Heart left ventricle (tissue), 13 donors: ENCODE measurements at regions not wholly inside any gene's neighbourhood (a gene's known extent, or its start where the extent isn't known, plus 50 kb on each side); places are given as distances from the start of the nearest gene placed in this dataset.

Source experiments
- POLR2A ChIP-seq, 2 donors: fragments of 450-650 bp; IDR thresholded peaks; one replicate each; pipeline ENCODE4 v1.6.1; 2017; ENCODE audit warnings: antibody characterized with exemption in 2 of 2, mild to moderate bottlenecking in 2 of 2, moderate library complexity in 2 of 2
- TF ChIP-seq, protein P1 (sequence below), 12 donors: fragments of 200-600 bp; sonication (generic) in 4 of 12; IDR thresholded peaks; one replicate each; pipeline versions ENCODE4 v1.5.0 to v1.8.0; 2018 to 2022; ENCODE audit warnings: antibody characterized with exemption in 12 of 12, mild to moderate bottlenecking in 5 of 12
- donor health status: ischemic (EF 13 %, LVEDD 7.1; RV severe dilation, severe dysfunction).
- donor health status: DM: no; HTN: yes; CAD: no.
- donor health status: DM: no; HTN: no; CAD: no.
- donor health status: ischemic (EF 25% LVEDD 6.9; RV normal size, moderate dysfunction).
- donor health status: ischemic (EF 25% LVEDD 5.7; RV mildly dilated, moderate dysfunction).
- donor health status: ischemic (EF 35%, LVEDD 5.7; RV mildly dilated, moderate dysfunction).
- donor health status: nonischemic (EF 11% LVEDD 7.7; RV severe dilation, severe dysfunction).
- donor health status: DM: yes; HTN: yes; CAD: no.
- donor health status: PGD.
- donor health status: ischemic (EF 29% LVEDD 5.4; RV normal size, mild dysfunction).
- donor health status: nonischemic (EF 23%, LVEDD 6.1; RV moderate dilation, normal function).

- TF ChIP-seq, protein P1, sequence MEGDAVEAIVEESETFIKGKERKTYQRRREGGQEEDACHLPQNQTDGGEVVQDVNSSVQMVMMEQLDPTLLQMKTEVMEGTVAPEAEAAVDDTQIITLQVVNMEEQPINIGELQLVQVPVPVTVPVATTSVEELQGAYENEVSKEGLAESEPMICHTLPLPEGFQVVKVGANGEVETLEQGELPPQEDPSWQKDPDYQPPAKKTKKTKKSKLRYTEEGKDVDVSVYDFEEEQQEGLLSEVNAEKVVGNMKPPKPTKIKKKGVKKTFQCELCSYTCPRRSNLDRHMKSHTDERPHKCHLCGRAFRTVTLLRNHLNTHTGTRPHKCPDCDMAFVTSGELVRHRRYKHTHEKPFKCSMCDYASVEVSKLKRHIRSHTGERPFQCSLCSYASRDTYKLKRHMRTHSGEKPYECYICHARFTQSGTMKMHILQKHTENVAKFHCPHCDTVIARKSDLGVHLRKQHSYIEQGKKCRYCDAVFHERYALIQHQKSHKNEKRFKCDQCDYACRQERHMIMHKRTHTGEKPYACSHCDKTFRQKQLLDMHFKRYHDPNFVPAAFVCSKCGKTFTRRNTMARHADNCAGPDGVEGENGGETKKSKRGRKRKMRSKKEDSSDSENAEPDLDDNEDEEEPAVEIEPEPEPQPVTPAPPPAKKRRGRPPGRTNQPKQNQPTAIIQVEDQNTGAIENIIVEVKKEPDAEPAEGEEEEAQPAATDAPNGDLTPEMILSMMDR (IDR thresholded peaks at IDR 0.05), result no peak
- TF ChIP-seq POLR2A (IDR thresholded peaks at IDR 0.05), result no peak
These were observed 68.7 kb downstream of the VSIG4 start for GRCh38 chrX:65971151-65971550.
